Endometrial microvascular endothelial cells (primary cell): ENCODE measurements at regions not wholly inside any gene's neighbourhood (a gene's known extent, or its start where the extent isn't known, plus 50 kb on each side); places are given as distances from the start of the nearest gene placed in this dataset.

ENCODE experiments used
- in situ Hi-C: cut with HindIII; loops from 2 replicates; pipeline ENCODE4 v1.10.0; 2017; ENCODE audit warnings: low sequenced_read_pairs, low pct_unique_long_range_greater_than_20kb; ENCODE audit errors: inconsistent ontology term

DNA sequence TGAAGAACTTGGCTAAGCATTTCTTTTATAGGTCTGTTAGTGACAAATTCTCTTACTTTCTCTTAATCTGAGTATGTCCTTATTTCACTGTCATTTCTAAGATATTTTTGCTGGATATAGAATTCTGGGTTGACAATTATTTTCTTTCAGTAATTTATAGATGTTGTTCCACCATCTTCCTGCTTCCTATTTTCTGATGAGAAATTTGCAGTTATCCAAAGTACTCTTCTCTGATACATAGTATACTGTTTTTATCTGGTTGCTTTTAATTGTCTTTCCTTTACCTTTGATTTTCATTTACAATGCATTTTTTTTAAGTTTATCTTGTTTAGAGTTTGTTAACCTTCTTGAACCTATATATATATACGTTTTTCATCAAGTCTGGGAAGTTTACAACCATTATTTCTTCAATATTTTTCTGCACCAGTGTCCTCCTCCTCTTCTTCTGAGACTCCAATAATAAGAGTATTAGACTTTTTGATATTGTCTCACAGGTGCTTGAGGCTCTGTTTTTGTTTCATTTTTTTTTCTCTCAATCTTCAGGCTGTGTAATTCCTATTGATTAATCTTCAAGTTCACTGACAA, 101.6 kb upstream of the INSIG1 start:
- in situ Hi-C loops: loop anchor here (10.0 to 25.0 kb wide), 2 partner anchors 109 to 166 kb away; no protein-coding TSS in a partner anchor

DNA sequence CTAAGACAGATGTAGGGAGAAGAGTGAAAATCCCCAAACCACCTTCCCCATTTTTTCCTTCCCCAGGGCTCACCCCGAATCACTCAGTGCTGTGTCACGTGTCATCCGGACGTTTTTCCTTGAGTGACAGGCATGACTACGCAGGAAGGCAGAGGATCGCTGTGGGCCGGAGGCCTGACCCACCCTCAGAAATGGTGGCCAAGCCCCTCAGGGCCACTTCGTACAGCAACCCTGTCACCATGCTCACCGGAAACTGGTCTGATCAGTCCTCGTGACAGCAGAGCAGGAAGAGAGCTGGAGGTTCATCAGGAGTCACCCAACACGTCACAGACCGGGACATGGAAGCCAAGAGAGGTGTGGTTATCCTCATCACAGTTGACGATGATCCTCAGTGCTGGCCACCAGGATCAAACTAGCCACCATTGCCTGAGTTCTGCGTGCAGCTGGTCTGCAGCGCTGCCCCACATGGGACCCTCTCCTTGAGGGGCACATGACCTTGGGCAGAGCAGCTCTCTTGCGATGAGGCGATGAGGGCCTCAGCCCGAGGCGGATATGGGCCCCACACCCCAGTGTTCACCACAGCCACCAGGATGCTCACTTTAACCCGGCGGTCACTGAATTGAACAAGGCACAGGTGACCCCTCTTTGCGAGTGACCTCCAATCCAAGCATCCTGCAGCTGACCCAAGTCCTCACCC, 99.3 kb upstream of the INSIG1 start:
- in situ Hi-C loops: loop anchor here (10.0 to 25.0 kb wide), 2 partner anchors 106 to 164 kb away; no protein-coding TSS in a partner anchor

DNA sequence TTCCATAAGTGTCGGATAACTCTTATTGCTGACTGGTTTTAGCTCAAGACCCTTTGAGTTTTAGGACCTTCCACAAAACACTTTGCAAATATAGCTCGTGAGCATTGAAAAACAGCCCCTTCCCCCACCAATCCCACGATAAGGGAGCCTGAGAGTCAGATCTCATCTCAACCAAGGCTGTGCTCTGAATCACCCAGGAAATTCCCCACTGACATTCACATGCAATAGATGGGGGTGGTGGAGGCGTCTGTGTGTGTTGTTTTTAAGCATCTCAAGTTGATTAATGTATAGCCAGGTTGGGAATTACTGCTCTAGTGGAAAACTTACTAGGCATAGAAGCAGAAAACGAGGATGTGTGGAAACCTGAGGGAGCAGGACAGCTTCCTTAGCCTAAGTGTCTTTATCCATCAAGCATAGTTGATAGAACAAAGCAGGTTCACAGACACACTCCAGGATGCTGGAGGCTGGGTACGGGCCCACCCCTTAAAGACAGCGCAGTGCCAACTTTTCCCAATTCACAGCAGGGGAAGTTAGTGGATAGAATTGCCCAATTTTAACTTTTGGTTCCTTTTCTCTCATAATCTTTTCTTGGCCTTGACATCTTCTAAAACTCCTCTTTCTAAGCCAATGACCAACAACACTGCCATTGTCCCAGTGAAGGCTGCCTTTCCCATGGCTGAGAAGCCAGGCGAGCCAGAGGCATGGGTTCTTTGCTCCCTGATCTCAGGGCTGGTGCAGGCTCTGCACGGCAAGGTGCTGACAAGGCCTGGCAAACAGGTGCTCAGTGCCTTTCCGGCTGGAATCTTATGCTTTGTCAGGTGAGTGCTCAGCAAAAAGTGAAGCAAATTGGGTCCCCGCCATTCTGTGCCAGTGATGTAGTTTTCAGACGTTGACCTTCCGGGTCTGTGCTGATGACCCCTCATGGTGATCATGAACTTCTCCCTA, 98.5 kb upstream of the INSIG1 start:
- in situ Hi-C loops: loop anchor here (10.0 to 25.0 kb wide), 2 partner anchors 106 to 163 kb away; no protein-coding TSS in a partner anchor

DNA sequence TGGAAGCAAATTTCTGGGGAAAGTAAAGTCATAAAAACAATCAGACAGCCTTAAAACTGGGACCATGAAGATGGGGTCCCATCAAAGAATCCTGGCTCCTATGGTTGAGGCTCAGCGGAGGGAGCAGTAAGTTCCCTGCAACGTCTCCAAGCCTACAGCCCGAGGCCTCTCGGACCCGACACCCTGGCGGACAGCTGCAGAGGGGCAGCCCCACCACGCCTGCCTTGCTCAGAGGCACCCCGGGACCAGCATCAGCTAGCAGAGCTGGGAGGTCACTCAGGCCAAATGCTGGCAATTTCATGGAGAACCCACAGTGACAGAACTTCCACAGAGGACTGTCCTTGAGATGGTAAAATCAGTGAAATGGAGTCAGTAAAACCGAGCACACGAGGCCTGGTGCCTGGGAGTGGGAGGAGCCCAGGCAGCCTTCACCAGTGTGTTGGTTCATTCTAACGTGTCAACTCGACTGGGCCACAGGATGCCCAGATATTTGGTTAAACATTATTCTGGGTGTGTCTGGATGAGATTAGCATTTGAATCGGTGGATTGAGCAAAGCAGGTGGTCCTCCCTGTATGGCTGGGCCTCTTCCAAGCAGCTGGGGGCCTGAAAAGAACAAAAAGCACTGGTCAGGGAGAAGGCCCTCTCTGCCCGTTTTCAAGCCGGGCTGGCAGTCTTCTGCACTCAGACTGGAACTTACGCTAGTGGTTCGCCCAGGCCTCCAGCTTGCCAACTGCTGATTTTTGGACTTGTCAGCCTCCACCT, 96.2 kb upstream of the INSIG1 start:
- in situ Hi-C loops: no loop called here

DNA sequence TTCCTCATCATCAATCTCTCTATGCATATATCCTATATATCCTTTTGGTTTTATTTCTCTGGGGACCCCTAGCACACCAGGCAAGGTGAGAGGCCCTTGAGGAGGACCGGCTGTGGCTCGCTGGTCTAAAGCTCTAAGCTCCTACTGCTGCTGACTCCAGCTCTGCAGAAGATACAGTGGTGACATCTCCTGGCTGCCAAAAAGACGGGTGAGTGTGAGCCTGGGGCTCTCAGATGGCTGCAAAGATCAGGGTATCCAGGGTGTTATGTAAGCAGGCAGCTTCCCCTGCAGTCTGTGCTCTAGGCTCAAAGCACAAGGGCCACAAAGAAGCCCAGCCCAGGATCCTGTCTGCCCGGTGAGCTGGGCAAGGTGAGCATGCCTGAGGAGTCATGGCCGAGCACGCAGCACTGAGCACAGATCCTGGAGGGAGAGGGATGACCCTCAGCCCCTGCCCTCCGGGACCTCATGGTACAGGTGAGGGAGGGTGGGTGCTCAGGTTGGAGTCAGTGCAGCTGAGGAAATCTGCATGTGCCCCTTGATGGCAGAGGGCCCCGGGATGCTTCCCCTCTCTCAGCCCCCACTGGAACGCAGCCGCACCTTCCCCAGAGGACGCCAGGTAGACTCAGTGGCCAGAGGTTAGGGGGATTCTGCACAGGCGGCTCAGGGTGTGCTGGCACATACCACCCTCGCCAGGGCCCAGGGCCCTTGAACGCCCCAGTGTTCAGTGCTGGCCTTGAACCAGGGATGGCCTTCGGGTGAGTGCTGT, 95.4 kb upstream of the INSIG1 start:
- in situ Hi-C loops: no loop called here

DNA sequence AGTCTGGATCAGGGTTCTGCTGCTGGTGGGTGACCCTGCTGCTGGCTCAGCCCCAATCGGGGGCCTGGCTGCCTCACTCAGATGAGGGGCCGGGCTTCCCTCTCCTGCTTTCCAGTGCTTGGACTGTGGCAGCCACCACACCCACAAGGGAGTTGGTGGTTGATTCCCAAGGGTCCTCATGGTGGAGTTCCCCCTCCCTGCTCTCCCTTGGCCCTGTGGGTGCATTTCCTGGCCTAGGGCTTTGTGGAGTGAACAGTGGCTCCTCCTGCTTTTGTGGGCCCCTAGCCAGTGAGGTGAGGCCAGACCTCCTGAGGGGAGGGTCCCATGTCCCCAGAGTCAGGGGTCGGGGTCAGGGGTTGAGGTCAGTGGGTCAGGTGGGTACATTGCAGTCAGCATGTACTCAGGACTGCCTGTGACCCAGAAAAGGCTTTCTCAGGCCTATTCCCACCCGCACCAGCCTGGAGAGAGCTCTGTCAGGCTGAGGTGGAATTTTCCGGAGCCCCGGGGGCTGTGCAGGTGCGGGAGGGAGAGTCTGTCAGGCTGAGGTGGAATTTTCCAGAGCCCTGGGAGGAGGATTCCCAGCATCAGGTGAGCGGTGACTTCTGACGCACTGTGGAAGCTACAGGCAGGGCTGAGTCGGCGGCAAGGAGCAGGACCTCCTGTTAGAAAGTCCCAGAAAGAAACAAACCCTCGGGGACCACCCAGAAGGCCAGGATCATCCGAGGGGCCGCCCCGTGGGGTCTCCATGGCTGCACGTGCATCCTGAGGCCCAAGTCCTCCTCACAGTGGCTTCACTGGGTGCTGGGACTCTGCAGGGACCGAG, 94.4 kb upstream of the INSIG1 start:
- in situ Hi-C loops: no loop called here

DNA sequence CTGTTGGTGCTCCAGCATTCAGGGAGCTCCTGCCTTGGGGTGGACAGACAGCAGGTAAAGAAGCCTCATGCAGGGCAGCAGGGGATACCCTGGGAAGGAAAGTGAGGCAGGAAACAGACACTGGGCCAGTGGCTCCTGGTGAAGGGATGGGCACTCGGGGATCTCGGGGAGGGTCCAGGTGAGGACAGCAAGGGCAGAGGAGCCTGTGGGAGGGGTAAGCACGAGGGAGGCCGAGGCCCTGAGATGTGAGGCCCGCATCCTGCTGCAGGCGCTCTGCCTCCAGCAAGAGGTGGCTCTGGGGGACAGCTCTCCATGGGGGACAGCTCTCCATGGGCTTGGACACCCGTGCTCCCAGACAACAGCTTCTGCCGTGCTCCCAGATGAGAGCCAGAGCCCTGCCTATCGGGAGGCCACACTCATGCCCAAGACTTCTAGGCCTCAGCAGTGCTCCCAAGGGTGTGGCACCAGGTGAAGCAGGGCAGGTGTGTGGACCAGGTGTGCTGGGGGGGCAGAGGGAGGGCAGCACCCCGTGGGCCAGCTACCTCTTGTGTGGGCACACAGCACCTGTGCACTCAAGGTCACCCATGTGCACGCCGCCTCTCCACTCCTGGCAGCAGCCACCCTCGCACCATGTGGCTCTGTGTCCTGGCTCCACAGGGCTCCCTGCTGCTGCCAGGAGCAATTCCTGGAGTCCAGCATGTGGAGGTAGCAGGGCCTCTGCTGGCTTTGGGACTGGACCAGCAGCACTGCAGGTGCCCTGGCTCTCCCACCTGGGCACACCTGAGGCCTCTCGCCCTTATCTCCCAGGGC, 93.6 kb upstream of the INSIG1 start:
- in situ Hi-C loops: no loop called here

DNA sequence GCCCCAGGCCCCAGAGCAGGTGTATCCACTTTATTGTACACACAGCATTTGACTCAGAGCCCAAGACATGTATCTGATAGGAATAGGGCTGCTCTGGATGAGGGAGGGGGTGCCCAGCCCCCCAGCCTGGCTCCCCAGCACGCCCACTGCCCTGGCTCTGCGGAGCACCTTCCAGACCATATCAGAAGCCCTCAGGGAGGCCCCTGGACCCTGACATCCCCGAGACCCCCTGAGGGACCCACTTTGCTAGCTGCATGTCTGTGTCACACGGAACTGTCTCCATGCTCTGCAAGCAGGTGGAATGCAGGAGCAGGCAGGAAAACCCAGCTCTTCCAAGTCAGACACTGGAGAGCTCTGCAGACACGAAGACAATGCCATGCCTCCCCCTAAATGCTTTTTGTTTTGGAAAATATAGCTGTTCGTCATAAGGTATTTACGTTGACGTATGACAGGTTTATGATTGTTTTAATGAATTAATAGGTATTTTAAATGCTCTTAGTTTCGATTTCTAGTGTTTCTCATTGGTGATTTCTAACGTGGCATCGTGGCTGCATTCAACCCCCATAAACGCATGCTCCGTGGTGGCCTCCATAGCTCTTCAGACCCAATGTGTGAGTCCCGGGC, 92.8 kb upstream of the INSIG1 start:
- in situ Hi-C loops: no loop called here

DNA sequence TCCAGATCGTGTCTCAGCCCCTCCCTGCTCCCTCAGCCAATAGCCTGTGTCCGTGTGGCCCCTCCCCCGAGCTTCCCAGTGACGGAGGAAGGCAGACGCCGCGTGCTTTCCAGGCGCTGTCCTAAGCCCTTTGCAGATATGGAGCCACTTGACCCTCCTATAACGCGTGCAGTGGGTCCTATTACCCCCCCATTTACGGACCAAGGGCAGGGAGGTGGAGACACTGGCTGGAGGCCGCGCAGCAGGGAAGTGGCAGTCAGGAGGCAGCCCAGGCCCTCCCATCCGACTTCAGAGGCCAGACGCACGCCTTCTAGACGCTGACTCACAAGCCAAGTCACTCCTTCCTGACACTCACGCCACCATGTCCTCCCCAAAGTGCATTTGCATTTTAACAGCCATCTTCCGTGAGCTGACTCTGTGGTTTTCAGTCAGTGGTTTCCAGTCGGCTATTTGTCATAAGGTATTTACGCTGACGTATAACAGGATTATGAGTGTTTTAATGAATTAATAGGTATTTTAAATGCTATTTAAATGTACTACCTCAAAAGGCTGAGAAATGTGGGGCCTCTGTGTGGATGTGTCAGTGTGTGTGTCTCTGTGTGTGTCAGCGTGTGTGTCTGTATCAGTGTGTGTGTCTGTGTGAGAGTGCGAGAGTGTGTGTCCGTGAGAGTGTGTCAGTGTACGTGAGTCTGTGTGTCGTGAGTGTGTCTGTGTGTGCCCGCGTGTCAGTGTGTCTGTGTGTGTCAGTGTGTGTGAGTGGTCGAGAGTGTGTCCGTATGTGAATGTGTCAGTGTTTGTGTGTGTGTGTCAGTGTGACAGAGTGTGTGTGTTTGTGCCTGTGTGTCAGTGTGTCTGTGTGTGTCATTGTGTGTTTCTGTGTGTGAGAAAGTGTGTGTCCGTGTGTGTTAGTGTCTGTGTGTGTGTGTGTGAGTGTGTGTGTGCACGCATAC, 92.0 kb upstream of the INSIG1 start:
- in situ Hi-C loops: no loop called here

DNA sequence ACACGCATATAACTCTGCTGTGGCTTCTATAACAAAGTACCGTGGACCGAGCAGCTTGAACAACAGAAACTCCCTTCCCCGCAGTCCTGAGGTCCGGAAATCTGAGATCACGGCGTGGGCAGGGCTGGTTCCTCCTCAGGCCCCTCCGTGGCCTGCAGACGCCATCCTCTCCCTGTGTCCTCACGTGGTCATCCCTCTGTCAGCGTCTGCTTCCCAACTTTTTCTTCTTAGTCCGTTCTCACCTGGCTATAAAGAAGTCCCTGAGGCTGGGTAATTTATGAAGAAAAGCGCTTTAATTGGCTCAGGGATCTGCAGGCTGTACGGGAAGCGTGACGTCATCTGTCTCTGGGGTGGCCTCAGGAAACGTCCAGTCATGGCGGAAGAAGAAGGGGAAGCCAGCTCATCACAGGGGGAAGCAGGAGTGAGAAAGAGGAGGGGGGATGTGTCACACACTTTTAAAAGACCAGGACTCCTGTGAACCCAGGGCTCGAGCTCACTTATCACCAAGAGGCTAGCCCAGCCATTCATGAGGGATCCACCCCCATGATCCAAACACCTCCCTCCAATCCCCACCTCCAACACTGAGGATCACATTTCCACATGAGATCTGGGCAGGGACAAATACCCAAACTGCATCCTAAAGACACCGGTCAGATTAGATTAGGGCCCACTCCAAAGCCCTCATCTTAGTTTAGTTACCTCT, 91.2 kb upstream of the INSIG1 start:
- in situ Hi-C loops: no loop called here

DNA sequence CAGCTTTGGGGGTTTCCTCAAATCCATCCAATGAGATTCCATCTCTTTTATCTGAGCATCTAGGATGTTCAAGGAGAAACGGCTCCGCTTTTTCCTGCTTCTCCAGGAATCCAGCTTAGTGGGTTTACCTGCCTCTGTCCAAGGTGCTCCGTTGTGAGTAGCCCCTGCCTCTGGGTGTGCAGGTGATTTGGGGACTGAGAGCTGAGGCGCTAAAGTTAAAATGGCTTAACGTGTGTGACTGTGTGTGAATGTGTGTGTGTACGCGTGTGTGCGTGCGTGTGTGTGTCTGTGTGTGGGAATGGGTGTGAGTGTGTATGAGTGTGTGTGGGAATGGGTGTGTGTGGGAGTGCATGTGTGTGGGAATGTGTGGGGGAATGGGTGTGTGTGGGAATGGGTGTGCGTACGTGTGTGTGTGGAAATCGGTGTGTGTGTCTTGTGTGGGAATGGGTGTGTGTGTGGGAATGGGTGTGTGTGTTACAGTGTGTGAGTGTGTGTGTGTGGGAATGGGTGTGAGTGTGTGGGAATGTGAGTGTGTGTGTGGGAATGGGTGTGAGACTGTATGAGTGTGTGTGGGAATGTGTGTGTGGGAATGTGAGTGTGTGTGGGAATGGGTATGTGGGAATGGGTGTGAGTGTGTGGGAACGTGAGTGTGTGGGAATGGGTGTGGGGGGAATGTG, 90.2 kb upstream of the INSIG1 start:
- in situ Hi-C loops: no loop called here

DNA sequence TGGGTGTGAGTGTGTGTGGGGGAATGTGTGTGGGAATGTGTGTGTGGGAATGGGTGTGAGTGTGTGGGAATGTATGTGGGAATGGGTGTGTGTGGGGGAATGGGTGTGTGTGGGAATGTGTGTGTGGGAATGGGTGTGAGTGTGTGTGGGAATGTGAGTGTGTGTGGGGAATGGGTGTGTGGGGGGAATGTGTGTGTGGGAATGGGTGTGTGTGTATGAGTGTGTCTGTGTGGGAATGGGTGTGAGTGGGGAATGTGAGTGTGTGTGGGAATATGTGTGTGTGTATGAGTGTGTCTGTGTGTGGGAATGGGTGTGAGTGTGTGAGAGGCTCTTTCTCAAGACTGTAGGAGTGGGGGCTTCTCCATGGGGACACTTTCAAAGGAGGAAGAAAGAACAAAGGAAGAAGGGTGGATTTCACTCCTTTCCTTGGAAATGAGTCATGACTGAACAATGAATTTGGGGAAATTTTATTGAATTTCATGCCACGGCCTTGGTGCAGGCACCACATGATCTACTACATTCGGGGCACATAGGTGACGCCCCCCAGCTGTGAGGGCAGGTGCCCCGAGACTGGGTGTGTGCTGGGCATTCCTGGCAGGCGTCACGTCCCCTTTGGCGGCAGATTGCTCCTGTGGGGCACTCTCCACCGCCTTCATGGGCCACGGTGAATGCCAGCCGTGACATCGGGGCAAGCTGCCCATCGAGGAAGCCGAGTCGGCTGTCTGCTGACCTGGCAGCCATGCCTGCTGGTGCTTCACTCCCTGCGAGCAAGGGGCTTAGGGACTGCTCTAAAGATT, 88.8 kb upstream of the INSIG1 start:
- in situ Hi-C loops: no loop called here

DNA sequence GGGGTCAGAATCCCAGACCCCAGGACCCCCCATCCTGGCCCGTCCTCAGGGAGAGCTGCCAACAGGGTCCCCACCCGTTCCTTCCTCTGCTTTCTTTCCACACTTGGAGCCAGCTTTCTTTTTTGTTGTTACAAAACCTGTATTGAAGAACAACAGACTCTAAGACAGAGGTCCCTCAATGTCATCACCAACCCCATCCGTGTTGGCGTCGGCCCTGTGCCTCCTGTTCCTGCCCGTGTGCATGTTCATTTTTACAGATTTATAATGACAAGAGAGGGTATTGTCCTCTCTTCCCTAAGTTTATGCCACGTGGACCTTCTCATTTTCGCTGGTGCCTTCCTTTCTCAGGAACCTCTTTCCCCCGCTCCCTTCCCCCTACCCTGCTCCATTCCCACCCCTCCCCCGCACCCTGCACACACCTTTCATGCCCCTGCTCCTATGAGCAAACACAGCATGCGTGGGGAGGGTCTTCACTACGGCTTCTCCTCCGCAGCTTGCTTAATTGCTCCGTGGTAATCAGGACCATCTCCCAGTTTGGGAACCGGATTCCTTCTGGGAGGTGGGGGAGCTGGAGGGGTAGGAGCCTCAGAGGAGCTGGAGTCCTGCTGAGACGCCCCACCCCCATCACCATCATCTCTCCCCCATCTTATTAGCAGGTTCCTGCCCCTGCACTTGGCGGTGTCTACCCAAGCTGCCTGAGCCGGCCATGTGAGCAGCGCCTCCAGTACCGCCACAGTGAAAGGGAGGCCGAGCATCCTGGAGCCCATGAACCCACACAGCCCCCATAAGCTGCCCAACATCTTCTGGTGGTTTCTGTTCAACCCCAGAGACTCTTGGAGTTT, 88.0 kb upstream of the INSIG1 start:
- in situ Hi-C loops: no loop called here
